ENCODE measurements at regions not wholly inside any gene's neighbourhood (a gene's known extent, or its start where the extent isn't known, plus 50 kb on each side); places are given as distances from the start of the nearest gene placed in this dataset.

- no peak overlapping the region for H3K27ac ChIP-seq
- no peaks in the 10 kb centered on the region for H3K9me3 ChIP-seq
- H3K4me1 ChIP-seq: no peaks in the 10 kb centered on the region
- intact Hi-C loops (cut with DNase I): no loop called here
- H3K27me3 ChIP-seq: no peaks in the 10 kb centered on the region
- DNase-seq: no peak
- H3K9ac ChIP-seq (ENCODE audit: low read depth in 2 of 2, low read length in 2 of 2): no peak overlapping the region
- TF ChIP-seq, protein P1, sequence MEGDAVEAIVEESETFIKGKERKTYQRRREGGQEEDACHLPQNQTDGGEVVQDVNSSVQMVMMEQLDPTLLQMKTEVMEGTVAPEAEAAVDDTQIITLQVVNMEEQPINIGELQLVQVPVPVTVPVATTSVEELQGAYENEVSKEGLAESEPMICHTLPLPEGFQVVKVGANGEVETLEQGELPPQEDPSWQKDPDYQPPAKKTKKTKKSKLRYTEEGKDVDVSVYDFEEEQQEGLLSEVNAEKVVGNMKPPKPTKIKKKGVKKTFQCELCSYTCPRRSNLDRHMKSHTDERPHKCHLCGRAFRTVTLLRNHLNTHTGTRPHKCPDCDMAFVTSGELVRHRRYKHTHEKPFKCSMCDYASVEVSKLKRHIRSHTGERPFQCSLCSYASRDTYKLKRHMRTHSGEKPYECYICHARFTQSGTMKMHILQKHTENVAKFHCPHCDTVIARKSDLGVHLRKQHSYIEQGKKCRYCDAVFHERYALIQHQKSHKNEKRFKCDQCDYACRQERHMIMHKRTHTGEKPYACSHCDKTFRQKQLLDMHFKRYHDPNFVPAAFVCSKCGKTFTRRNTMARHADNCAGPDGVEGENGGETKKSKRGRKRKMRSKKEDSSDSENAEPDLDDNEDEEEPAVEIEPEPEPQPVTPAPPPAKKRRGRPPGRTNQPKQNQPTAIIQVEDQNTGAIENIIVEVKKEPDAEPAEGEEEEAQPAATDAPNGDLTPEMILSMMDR (IDR thresholded peaks at IDR 0.05): no peak
- H3K36me3 ChIP-seq: no peaks in the 10 kb centered on the region
- no peak overlapping the region for H3K4me3 ChIP-seq
These were observed 600.4 kb upstream of the SLITRK6 start for GRCh38 chr13:86399572-86399971.

- Histone ChIP-seq H3K9me3 (no peaks in the 10 kb centered on the region), H3K9ac (ENCODE audit: low read depth in 2 of 2, low read length in 2 of 2) (no peak overlapping the region), H3K4me3 (no peak overlapping the region), H3K27ac (no peak overlapping the region), H3K36me3 (no peaks in the 10 kb centered on the region), H3K4me1 (no peaks in the 10 kb centered on the region), H3K27me3 (no peaks in the 10 kb centered on the region)
- intact Hi-C loops (cut with DNase I): no loop called here
- DNase-seq: no peak
- TF ChIP-seq, protein P1 (IDR thresholded peaks at IDR 0.05): no peak
These were observed 603.3 kb upstream of the SLITRK6 start for GRCh38 chr13:86402500-86402899.

- H3K4me1 ChIP-seq: no peaks in the 10 kb centered on the region
- TF ChIP-seq, protein P1 (IDR thresholded peaks at IDR 0.05): no peak
- intact Hi-C loops (cut with DNase I): no loop called here
These were observed 604.0 kb upstream of the SLITRK6 start for GRCh38 chr13:86403181-86403580.

DNA sequence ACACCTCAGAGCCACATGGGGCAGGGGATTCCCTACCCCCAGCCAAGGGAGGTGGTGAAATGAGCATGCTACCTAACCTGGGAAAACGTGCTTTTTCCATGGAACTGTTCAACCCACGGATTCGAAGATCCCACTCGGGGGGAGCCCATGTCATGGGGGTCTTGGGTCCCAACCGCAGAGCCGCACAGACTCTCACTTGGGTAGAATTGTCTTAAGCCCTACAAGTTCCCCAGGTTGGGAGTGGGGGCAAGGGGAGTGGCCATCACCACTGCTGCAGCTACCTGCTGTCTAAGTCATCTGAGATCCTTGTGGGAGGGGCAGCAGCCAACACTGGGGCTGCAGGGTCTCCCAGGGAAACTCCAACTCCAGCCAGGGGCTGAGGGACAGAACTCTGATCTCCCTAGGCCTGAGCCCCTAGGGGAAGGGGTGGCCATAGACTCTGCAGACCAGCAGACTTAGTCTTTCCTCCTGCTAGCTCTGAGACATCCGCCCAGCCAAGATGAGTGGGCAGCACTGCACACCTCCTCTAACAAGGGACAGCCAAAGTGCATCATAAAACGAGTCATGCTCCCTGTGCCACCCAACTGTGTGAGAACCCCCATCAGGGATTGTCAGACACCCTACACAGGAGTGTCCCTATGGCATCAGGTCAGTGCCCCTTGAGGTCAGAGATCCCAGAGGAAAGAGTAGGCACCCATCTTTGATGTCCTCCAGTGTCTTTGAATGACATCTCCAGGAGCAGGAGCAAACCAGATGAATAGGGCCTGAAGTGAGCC, 610.4 kb upstream of the SLITRK6 start:
- intact Hi-C loops (cut with DNase I): no loop called here
- no peak for DNase-seq
- H3K9ac ChIP-seq (ENCODE audit: low read depth in 2 of 2, low read length in 2 of 2): no peak overlapping the region
- H3K9me3 ChIP-seq: no peaks in the 10 kb centered on the region
- TF ChIP-seq, protein P1 (IDR thresholded peaks at IDR 0.05): no peak
- no peaks in the 10 kb centered on the region for H3K36me3 ChIP-seq
- no peaks in the 10 kb centered on the region for H3K27me3 ChIP-seq
- no peak overlapping the region for H3K27ac ChIP-seq
- no peak overlapping the region for H3K4me3 ChIP-seq
- no peaks in the 10 kb centered on the region for H3K4me1 ChIP-seq

More at GRCh38 chr13:86403181-86403580, 604.0 kb upstream of the SLITRK6 start:
- H3K9me3 ChIP-seq: no peaks in the 10 kb centered on the region
- no peak overlapping the region for H3K9ac ChIP-seq (ENCODE audit: low read depth in 2 of 2, low read length in 2 of 2)
- no peak for DNase-seq
- no peaks in the 10 kb centered on the region for H3K36me3 ChIP-seq
- H3K27ac ChIP-seq: no peak overlapping the region
- H3K4me3 ChIP-seq: no peak overlapping the region
- no peaks in the 10 kb centered on the region for H3K27me3 ChIP-seq

DNA sequence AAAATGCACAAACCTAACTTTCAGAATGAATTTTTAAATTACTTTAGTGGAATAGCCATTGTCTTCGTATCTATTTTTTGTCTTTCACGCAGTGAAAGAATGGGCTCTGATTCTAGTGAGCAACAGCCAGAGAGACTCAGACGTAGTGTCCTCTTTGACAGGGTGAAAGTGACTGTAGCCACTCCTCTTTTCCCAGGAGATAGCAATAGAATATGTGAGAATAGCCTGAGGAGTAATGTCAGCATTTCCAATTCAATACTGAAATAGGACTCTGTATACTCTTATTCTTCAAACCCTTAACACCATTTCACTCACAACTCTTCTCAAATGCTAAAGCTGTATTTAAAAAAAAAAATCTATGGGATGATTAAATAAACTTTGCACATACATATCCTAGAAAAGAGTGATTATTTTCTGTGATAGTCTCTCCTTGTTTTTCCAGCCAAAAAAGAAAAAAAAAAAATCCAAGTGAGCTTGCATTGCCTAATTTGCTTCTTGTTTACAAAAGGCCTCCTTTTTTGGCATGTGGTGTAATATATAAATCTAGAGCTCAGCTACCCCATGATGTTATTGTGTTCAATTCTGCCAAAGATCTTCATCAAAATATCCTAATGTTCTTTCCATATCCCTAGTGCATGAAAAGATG, 626.1 kb upstream of the SLITRK6 start:
- Histone ChIP-seq H3K36me3 (no peaks in the 10 kb centered on the region), H3K4me3 (no peak overlapping the region), H3K27ac (no peak overlapping the region), H3K9ac (ENCODE audit: low read depth in 2 of 2, low read length in 2 of 2) (no peak overlapping the region), H3K27me3 (no peaks in the 10 kb centered on the region), H3K9me3 (no peaks in the 10 kb centered on the region), H3K4me1 (no peaks in the 10 kb centered on the region)
- intact Hi-C loops (cut with DNase I): no loop called here
- no peak for DNase-seq
- TF ChIP-seq, protein P1 (IDR thresholded peaks at IDR 0.05): no peak

Measured in colonic mucosa (tissue), 4 donors.